ENCODE measurements at regions not wholly inside any gene's neighbourhood (a gene's known extent, or its start where the extent isn't known, plus 50 kb on each side); places are given as distances from the start of the nearest gene placed in this dataset.

DNA sequence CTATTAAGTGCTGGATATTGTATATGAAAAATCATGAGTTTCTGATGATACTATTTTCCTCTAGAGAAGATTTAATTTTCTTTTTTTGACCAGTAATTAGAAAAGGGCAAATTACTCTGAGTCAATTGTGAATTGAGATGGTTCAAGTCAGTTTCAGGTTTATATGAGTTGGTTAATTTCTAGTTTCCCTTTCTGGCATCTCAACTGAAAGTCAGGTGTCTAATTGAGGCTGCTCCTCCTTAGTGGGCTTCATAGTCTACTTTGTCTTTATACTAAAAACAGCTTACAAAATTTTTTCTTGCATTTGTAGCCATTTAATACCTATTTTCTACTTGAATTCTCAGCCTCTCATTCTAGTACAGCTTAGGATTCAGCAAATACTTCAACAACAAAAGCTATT, 387.3 kb downstream of the RPS6KC1 start:
- Mint-ChIP-seq H3K9me3 (no peaks in the 10 kb centered on the region), H3K36me3 (ENCODE audit: low read depth) (no peaks in the 10 kb centered on the region), H3K27ac (no peak overlapping the region), H3K4me3 (no peak overlapping the region), H3K27me3 (peaks cover 29% of the 10 kb centered on the region), H3K4me1 (ENCODE audit: low read depth) (no peaks in the 10 kb centered on the region)
- POLR2A ChIA-PET, result no interaction called here
- intact Hi-C loops (cut with DNase I, micrococcal nuclease), result no loop called here
- Histone ChIP-seq H3K36me3 (ENCODE audit: insufficient read depth, low read length) (no peaks in the 10 kb centered on the region), H3K9me3 (ENCODE audit: control insufficient read depth in 1 of 2, insufficient read depth in 1 of 2, low read length in 2 of 2) (no peaks in the 10 kb centered on the region), H3K27me3 (ENCODE audit: control insufficient read depth in 1 of 2, insufficient read depth in 2 of 2, low read length in 2 of 2) (no peaks in the 10 kb centered on the region), H3K4me1 (ENCODE audit: insufficient read depth, low read length) (no peaks in the 10 kb centered on the region), H3K27ac (ENCODE audit: low read depth in 1 of 2, low read length in 2 of 2) (no peak overlapping the region), H3K4me3 (ENCODE audit: low read length) (no peak overlapping the region)
- no peak for TF ChIP-seq CTCF (IDR thresholded peaks at IDR 0.05)
- CTCF ChIA-PET, result no interaction called here
- no peak for ATAC-seq (ENCODE audit: poor library complexity)
- DNase-seq, result no peak

- H3K4me3 Mint-ChIP-seq, result no peak overlapping the region
- Histone ChIP-seq H3K4me1 (ENCODE audit: insufficient read depth, low read length) (no peaks in the 10 kb centered on the region), H3K27ac (ENCODE audit: low read depth in 1 of 2, low read length in 2 of 2) (no peak overlapping the region), H3K9me3 (ENCODE audit: control insufficient read depth in 1 of 2, insufficient read depth in 1 of 2, low read length in 2 of 2) (no peaks in the 10 kb centered on the region), H3K27me3 (ENCODE audit: control insufficient read depth in 1 of 2, insufficient read depth in 2 of 2, low read length in 2 of 2) (no peaks in the 10 kb centered on the region), H3K4me3 (ENCODE audit: low read length) (no peak overlapping the region), H3K36me3 (ENCODE audit: insufficient read depth, low read length) (no peaks in the 10 kb centered on the region)
- H3K9me3 Mint-ChIP-seq, result no peaks in the 10 kb centered on the region
- CTCF ChIA-PET, result no interaction called here
- no peak for DNase-seq
- ATAC-seq (ENCODE audit: poor library complexity), result no peak
- no peak for TF ChIP-seq CTCF (IDR thresholded peaks at IDR 0.05)
- peaks cover 22% of the 10 kb centered on the region for H3K27me3 Mint-ChIP-seq
- no peaks in the 10 kb centered on the region for H3K4me1 Mint-ChIP-seq (ENCODE audit: low read depth)
- intact Hi-C loops (cut with DNase I, micrococcal nuclease), result no loop called here
- POLR2A ChIA-PET, result no interaction called here
- no peaks in the 10 kb centered on the region for H3K36me3 Mint-ChIP-seq (ENCODE audit: low read depth)
- no peak overlapping the region for H3K27ac Mint-ChIP-seq
Measured at GRCh38 chr1:213439703-213440102, 388.7 kb downstream of the RPS6KC1 start.

DNA sequence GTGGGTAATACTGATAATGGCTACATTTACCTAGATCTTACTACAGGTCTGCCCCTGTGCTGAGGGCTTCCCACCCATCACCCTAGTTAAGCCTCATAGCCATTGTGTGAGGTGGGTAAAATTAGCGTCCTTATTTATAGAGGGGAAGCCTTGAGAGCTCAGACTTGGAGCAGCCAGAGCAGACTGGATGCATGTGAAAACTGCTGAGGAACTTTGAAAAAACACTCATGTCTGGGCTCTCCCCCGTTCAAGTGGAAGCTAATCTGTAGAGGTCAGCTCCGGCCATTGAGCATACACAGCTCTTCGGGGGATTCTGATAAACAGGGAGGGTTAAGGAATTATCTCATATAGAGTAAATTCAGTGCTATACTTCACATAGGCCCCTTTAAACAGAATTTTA, 389.7 kb downstream of the RPS6KC1 start:
- H3K36me3 Mint-ChIP-seq (ENCODE audit: low read depth), result no peaks in the 10 kb centered on the region
- Histone ChIP-seq H3K27me3 (ENCODE audit: control insufficient read depth in 1 of 2, insufficient read depth in 2 of 2, low read length in 2 of 2) (no peaks in the 10 kb centered on the region), H3K36me3 (ENCODE audit: insufficient read depth, low read length) (no peaks in the 10 kb centered on the region), H3K4me3 (ENCODE audit: low read length) (no peak overlapping the region), H3K4me1 (ENCODE audit: insufficient read depth, low read length) (no peaks in the 10 kb centered on the region), H3K27ac (ENCODE audit: low read depth in 1 of 2, low read length in 2 of 2) (no peak overlapping the region), H3K9me3 (ENCODE audit: control insufficient read depth in 1 of 2, insufficient read depth in 1 of 2, low read length in 2 of 2) (no peaks in the 10 kb centered on the region)
- H3K4me3 Mint-ChIP-seq, result no peak overlapping the region
- no peaks in the 10 kb centered on the region for H3K4me1 Mint-ChIP-seq (ENCODE audit: low read depth)
- POLR2A ChIA-PET, result no interaction called here
- H3K9me3 Mint-ChIP-seq, result no peaks in the 10 kb centered on the region
- DNase-seq (no peak), ATAC-seq (ENCODE audit: poor library complexity) (no peak)
- peaks cover 22% of the 10 kb centered on the region for H3K27me3 Mint-ChIP-seq
- TF ChIP-seq CTCF (IDR thresholded peaks at IDR 0.05), result no peak
- intact Hi-C loops (cut with DNase I, micrococcal nuclease), result no loop called here
- CTCF ChIA-PET, result no interaction called here
- no peak overlapping the region for H3K27ac Mint-ChIP-seq

All from CD4-positive, alpha-beta T cell (primary cell).